ENCODE measurements at regions not wholly inside any gene's neighbourhood (a gene's known extent, or its start where the extent isn't known, plus 50 kb on each side); places are given as distances from the start of the nearest gene placed in this dataset.

DNA sequence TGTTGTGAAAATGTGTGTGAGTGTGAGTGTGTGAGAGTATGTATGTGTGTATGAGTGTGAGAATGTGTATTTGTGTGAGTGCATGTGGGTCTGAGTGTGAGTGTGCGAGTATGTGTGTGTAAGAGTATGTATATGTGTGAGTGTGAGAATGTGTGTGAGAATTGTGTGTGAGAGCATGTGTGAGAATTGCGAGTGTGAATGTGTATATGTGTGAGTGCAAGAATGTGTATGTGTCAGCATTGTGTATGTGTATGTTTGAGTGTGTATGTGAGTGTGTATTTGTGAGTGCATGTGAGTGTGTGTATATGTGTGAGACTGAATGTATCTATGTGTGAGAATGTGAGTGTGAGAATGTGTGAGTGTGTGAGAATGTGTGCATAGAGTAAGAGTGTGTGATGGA is 72.0 kb upstream of the PCBD1 start:
- TF ChIP-seq, protein P1, sequence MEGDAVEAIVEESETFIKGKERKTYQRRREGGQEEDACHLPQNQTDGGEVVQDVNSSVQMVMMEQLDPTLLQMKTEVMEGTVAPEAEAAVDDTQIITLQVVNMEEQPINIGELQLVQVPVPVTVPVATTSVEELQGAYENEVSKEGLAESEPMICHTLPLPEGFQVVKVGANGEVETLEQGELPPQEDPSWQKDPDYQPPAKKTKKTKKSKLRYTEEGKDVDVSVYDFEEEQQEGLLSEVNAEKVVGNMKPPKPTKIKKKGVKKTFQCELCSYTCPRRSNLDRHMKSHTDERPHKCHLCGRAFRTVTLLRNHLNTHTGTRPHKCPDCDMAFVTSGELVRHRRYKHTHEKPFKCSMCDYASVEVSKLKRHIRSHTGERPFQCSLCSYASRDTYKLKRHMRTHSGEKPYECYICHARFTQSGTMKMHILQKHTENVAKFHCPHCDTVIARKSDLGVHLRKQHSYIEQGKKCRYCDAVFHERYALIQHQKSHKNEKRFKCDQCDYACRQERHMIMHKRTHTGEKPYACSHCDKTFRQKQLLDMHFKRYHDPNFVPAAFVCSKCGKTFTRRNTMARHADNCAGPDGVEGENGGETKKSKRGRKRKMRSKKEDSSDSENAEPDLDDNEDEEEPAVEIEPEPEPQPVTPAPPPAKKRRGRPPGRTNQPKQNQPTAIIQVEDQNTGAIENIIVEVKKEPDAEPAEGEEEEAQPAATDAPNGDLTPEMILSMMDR (IDR thresholded peaks at IDR 0.05): no peak
- no peak for TF ChIP-seq POLR2A (IDR thresholded peaks at IDR 0.05)

All from testis (tissue), 2 donors.